Right renal cortex interstitium (tissue), 3 donors: ENCODE measurements at regions not wholly inside any gene's neighbourhood (a gene's known extent, or its start where the extent isn't known, plus 50 kb on each side); places are given as distances from the start of the nearest gene placed in this dataset.
"Not testable (repeated sequence)": the region's sequence is repeated elsewhere in the genome, so short reads cannot be mapped to it uniquely, and the experiment has no call there.

ENCODE experiments used
- DNase-seq, 3 donors: peaks; one replicate each; pipeline ENCODE4 v3.0.0-alpha.2; 2013; ENCODE audit warnings: low read depth in 3 of 3, low spot score in 2 of 3

DNA sequence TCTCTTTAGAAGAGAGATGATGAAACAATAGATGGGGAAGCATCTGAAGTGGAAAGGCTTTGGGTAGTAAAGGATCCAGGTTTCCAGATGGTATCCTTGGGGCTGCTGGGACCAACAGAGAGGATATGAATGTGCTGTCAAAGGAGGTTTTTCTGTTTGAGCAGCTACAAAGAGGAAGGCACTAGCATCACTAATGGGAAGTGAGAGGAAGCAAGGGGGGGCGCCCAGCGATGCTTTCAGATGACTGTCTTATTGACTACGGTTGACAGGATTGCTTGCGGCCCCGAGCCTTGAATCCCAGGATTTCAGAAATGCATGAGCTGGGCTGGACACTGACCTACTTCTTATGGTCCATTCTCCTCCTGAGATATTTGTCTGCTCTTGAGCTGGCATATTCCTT, 103.8 kb upstream of the GALNT15 start:
- DNase-seq: no peak

DNA sequence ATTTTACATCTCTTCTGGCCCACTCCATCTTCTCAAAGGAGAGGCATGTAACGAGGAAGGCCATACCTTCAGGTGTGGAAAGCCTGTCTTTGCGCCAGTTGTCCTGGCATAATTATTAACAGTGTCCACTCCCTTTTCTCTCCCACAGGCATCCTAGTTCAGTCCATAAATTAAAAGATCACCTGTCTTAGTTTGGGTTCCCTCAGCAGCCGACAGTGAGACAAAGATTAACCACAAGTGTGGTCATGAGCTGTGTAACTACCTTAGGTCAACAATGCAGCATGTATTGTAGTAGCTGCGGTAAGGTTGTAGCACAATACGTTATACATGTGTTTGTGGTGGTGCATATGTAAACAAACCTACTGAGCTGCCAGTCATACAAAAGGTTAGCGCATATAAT, 103.3 kb upstream of the GALNT15 start:
- no peak for DNase-seq

DNA sequence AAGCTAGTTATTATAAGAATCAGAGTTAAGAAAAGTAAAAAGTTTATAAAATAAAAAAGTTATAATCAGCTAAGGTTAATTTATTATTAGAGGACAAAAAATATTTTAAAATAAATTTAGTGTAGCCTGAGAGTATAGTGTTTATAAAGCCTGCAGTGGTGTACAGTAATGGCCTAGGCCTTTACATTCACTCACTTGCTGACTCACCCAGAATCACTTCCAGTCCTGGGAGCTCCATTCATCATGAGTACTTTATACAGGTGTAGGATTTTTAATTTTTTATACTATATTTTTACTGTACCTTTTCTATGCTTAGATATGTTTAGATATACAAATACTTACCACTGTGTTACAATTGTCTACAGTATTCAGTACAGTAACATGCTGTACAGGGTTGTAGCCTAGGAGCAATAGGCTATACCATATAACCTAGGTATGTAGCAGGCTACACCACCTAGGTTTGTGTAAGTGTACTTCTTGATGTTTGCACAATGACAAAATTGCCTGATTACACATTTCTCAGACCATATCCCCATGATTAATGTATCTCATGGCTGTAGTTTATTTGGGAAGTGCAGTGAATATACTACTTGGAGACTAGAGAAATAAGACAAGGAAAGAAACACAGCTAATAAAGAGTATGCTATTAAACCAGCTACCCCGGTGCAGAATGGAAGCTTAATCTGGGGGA, 101.9 kb upstream of the GALNT15 start:
- no peak for DNase-seq

DNA sequence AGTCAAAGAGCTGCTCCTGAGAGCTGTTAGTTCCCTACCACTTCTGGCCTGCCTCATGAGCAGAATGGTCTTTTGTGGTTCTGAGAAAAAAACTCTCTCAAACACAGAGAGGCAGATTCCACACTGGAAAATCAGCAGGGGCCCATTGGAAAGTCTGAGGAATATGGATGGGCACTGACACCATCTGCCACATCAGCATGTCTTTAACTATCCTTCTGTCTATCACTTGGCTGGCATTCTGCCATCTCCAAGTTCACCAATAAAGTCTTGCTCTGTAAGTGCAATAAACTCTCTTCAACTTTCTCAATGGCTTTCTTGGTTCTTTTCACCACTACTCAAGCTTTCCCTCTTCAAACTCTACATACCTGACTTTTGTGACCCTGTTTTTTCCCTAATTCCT, 101.3 kb upstream of the GALNT15 start:
- DNase-seq: no peak

DNA sequence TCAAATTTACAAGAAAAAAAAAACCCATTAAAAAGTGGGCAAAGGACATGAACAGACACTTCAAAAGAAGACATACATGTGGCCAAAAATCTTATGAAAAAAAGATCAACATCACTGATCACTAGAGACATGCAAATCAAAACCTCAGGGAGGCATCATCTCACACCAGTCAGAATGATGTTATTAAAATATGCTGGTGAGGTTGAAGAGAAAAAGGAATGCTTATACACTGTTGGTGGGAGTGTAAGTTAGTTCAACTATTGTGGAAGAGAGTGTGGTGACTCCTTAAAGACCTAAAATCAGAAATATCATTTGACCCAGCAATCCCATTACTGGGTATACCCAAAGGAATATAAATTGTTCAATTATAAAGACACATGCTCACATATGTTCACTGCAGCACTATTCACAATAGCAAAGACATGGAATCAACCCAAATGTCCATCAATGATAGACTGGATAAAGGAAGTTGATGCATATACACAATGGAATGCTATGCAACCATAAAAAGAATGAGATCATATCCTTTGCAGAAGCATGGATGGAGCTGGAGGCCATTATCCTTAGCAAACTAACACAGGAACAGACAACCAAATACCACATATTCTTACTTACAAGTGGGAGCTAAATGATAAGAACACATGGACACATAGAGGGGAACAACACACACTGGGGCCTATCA, 100.3 kb upstream of the GALNT15 start:
- DNase-seq: not testable (repeated sequence)

DNA sequence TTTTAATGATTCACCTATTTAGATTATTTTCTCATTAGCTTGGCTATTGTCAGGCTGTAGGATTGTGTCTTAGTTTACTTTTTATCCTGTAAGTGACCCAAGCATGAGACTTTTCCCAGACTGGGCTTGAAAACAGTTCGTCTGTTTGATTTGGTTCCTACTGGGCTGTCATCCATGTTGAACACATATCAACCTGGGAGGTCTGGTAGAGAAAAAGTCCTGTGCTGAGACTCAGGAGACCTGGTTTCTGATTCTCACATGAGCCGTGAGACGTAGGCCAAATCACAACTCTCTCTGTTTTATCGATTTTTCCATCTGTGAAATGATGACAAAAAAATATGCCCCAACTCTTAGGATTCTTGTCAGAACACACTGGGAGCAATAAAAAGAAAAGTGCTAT, 98.8 kb upstream of the GALNT15 start:
- no peak for DNase-seq

DNA sequence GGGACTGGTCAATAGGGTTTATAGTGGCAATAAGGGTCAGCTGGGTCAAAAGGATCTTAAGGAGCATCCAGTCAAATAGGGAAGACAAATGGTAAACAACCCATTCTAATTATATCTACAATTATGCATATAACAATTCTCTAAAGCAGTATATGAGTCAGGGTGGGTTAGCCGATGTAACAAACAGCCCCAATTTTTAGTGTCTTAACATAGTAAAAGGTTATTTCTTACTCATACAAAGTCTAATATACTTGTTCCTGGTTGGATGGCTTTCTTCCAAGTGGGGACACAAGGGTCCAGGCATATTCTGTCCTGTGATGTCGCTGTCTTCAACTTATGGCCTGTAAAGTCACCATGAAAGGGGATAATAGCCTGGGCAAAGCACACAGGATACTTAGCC, 97.9 kb upstream of the GALNT15 start:
- DNase-seq: no peak

DNA sequence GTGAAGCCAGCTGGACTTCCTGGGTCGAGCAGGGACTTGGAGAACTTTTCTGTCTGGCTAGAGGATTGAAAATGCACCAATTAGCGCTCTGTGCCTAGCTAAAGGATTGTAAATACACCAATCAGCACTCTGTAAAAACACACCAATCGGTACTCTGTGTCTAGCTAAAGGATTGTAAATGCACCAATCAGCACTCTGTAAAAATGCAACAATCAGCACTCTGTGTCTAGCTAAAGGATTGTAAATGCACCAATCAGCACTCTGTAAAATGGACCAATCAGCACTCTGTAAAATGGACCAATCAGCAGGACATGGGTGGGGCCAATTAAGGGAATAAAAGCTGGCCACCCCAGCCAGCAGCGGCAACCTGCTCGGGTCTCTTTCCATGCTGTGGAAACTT, 97.3 kb upstream of the GALNT15 start:
- not testable (repeated sequence) for DNase-seq

DNA sequence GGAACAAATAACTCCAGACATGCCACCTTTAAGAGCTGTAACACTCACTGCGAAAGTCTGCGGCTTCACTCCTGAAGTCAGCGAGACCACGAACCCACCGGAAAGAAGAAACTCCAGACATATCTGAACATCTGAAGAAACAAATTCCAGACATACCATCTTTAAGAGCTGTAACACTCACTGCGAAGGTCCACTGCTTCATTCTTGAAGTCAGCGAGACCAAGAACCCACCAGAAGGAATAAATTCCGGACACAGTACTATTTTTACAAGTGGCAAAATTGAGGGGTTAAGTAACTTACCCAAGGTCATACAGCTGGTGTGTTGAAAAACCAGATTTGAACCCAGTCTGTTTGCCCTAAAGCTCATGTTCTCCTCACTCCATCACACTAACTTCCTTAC, 96.8 kb upstream of the GALNT15 start:
- not testable (repeated sequence) for DNase-seq

DNA sequence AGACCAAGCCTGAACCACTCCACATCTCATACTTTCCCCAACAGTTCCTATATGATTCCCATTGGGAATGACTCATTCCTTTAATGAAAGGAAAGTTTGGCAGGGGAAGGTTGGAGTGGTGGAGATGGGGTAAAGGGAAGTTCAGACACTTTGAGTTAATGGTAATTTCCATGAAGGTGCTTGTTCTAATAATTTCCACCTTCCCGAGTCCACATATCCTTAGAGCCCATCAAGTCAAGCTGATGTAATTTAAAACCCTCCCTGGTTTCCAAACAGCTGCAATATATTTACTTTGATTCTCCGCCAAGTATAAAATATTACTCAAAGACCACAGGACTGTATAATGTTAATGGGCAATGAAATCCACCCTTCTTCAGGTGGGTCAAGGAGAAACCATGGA, 95.0 kb upstream of the GALNT15 start:
- DNase-seq: no peak

DNA sequence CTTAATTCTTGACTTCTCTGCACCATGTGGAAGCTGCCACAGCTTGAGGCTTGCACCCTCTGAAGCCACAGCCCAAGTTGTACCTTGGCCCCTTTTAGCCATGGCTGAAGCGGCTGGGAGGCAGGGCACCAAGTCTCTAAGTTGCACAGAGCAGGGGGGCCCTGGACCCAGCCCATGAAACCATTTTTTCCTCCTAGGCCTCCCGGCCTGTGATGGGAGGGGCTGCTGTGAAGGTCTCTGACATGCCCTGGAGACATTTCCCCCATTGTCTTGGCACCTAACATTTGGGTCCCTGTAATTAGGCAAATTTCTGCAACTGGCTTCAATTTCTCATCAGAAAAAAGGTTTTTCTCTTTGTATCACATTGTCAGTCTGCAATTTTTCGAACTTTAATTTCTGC, 92.8 kb upstream of the GALNT15 start:
- no peak for DNase-seq

DNA sequence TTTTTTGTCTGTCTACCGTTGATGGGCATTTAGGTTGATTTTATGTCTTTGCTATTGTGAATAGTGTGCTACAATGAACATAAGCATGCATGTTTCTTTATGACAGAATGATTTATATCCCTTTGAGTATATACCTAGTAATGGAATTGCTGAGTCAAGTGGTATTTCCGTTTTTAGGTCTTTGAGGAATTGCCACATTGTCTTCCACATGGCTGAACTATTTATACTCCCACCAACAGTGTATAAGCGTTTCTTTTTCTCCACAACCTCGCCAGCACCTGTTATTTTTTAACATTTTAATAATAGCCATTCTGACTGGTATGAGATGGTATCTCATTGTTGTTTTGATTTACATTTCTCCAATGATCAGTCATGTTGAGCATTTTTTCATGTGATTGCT, 89.6 kb upstream of the GALNT15 start:
- no peak for DNase-seq

DNA sequence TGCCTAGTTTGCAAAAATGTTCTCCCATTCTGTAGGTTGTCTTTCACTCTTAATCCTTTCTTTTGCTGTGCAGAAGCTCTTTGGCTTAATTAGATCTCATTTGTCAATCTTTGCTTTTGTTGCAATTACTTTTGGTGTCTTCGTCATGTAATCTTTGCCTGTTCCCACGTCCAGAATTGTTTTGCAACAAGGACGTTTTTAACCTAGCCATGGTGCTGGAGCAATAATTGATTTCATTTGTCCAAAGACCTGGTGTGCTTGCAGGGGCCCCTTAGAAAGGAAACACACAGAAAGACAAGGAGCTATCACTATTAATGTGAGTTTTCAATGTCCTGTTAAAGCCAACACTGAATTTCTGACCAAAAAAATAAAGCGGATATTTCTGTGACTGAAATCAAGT, 89.1 kb upstream of the GALNT15 start:
- no peak for DNase-seq

DNA sequence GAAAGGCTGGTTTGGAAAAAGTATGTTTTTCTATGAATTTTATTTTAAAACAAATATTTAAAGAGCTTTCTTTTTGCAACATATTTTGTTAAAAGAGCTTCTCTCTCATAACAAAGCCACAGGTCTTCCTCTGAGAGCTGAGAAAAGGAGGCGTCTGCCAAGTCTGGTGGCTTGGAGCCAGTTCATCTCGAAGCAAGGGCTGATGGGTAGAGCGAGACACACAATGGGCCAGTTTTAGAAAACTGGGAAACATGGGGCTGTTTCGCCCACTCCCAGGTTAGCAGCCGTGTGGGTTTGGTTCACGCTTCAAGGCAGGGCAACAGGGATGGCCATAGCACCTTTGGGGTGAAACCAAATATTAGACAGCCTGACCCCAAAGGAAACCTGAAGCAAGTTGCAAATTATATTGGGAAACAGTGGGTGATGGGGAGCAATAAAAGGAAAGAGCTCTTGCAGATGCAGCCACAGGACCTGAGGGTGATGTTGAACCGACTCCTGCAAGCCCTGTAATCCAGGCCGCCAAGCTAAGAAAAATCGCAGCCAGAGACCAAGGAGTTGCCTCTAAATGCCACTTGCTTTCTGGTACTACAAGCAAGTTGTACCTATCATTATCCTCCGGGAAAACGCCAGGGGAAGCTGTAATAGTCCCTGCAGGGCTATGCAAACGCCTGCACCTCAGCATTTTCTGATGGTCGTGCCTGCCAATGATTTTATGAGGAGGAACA, 88.4 kb upstream of the GALNT15 start:
- no peak for DNase-seq

DNA sequence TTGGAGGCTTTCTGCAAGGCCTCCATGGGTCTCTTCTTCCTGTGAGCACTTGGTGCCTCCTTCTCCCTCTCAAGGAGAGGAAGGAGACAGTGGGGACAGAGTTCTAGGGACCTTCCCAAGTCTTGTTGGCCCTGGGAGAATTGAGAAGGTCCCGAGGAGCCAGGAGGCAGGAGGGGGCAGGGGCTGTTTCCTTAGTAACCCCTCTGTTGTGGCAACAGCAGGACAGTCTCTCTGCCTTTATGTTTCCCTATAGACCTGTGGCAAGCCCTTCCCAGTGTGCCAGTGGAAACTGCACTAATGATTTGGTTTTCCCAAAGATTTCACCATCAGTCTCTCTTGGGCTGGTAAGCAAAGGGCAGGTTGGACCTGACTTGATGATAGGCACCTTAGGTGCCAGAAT, 87.8 kb upstream of the GALNT15 start:
- no peak for DNase-seq

DNA sequence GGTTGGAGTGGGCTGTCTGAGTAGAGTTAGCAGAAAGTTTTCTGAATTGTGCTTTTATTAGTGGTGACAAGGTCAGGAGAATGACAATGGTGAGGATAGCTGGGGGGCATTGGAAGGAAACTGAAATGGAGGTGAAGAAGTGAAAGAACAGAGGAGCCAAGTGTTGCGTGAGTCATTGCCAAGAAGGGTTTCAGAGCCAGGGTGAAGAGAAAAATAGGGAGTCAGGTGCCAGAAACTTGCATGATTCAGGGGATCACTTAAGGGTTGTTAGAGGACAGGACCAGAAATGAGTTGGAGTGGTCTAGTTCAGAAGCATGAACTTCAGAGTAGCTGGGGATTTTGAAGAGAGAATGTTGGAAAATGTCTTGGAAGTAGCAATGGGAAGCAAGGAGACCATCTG, 86.0 kb upstream of the GALNT15 start:
- DNase-seq: no peak

DNA sequence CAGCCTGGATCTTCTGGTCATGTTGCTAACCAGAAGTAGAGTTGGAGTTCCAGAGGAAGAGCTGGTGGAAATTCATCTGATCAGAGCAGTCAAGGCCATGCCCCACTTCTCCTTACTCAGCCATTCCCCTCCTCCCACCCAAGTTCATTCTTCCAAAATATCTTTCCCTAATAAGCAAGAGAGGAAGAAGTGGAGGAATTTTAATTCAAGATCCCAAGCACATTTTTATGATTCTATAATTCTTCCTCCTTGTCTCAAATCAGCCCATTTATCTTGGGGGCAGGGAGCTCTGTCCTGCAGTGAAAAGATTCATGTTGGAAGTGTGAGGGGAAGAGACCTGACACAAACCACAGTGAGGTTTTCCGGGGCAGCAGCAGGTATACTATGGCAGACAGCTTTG, 85.0 kb upstream of the GALNT15 start:
- no peak for DNase-seq

DNA sequence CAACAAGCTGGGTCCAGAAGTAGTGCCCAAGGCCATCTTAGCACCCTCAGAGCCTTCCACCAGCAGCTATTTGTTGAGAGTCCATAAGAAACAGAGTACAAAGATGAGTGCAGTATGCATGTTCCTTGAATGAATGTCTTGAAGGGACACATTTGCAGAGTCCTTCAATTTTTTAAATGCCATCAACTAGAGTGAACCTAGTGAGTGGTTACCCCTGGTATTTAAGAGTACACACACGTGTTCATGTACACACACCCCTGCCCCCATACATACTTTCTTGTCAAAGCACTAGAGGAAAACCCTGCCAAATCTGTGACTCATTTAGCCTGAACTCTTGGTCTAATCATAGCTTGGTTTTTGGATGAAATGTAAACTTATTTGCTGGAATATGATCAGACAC, 84.5 kb upstream of the GALNT15 start:
- DNase-seq: no peak

DNA sequence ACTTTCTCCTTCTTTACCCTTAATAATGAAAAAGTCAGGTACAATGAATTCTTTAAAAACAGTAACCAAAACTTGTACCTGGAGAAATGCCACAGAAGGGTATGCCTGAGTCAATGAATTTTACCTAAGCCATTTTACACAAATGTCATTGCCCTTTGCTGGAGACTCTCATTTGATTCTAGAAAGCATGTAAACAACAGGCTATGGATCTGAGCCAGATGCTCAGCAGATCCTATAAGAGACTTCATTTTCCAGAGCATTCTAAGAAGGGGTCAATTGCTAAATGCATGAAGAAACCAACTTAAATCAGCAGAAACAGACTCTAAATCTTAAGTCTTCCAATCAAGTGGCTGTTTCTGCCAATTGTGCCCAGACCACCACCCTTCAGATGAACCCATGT, 83.8 kb upstream of the GALNT15 start:
- no peak for DNase-seq

DNA sequence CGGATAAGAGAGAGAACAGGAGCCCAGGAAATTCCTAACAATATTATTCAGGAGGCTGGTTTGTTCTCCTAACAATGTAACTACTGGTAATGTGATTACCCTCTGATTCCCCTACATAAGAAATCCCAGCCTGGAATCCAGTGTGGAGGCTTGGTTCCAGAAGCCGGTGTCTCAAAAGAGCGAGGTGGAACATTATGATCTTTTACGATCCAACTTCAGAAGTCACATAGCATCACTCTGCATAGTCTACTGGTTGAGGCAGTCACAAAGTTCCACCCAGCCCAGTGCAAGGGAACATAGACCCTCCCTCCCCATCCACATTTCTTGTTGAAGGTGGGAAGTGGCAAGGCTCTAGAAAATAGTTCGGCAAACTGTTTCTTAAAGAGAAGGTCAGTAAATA, 81.6 kb upstream of the GALNT15 start:
- no peak for DNase-seq

DNA sequence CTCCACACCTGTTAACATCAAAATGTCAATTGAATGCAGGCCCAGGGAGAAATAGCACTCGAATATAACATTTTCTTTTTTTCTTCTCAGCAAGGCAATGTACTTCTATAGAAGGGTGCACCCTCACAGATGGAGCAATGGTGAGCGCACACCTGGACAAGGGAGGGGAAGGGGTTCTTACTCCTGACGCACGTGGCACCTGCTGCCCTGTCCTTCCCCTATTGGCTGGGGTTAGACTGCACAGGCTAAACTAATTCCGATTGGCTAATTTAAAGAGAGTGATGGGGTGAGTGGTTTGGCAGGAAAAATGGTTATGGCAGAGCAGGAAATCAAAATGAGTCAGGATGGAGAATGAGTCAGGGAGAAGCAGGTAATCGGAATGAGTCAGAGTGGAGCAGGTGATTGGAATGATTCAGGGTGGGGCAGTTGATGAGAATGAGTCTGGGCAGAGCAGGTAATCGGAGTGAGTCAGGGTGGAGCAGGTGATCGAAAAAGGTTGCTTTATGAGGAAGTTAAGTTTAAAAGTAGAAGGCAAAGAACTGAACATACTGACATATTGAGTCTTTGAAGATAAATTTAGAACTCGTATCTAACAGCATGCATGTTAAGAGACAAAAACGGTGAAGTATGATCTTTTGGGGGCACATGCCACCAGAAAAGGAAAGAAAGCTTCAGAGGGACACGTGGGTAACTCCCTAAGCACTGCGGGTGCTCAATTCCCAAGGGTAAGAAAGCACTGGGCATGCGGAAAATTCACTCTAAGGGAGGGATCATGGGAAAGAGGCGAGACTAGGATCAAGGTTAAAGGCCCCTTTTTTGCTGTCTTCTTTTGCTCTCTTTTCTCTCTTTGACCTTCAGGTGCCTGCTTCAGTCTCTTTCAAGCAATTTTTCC, 72.9 kb upstream of the GALNT15 start:
- DNase-seq: no peak
